OCI-LY3 (cell line): ENCODE measurements at regions not wholly inside any gene's neighbourhood (a gene's known extent, or its start where the extent isn't known, plus 50 kb on each side); places are given as distances from the start of the nearest gene placed in this dataset.

Experiments used
- H2AFZ ChIP-seq: fragments of 200-600, 300-600 bp; shearing (Covaris generic); 2 replicates; pipeline ENCODE4 v1.6.0; 2014; ENCODE audit warnings: antibody characterized with exemption, low read depth, low read length
- H3K27ac ChIP-seq: fragments of 200-600, 300-600 bp; sonication (generic); 2 replicates; pipeline ENCODE4 v1.5.1; 2014; ENCODE audit warnings: mild to moderate bottlenecking, low read length, moderate library complexity, mixed read lengths
- H3K27me3 ChIP-seq: fragments of 200-600, 300-600 bp; sonication (generic); 2 replicates; pipeline ENCODE4 v1.6.1; 2014; ENCODE audit warnings: low read depth, low read length, mixed read lengths
- H3K36me3 ChIP-seq: fragments of 200-600, 300-600 bp; sonication (generic); replicated peaks from 2 replicates; pipeline ENCODE3; 2014; ENCODE audit warnings: low read depth, low read length, mixed read lengths
- H3K4me1 ChIP-seq: fragments of 300-600, 200-600 bp; sonication (generic); 2 replicates; pipeline ENCODE4 v1.6.1; 2014; ENCODE audit warnings: low read length, mixed read lengths
- H3K4me2 ChIP-seq: fragments of 200-600, 300-600 bp; sonication (generic); 2 replicates; pipeline ENCODE4 v1.6.1; 2014; ENCODE audit warnings: low read length, mixed read lengths
- H3K4me3 ChIP-seq: fragments of 300-600, 200-600 bp; sonication (generic); 2 replicates; pipeline ENCODE4 v1.5.1; 2014; ENCODE audit warnings: antibody characterized with exemption, mild to moderate bottlenecking, low read length, moderate library complexity
- H3K79me2 ChIP-seq: fragments of 300-600, 200-600 bp; shearing (Covaris generic); 2 replicates; pipeline ENCODE4 v1.6.1; 2014; ENCODE audit warnings: mild to moderate bottlenecking, low read length, mixed read lengths
- H3K9ac ChIP-seq: fragments of 300-600, 200-600 bp; shearing (Covaris generic); 2 replicates; pipeline ENCODE4 v1.6.0; 2014; ENCODE audit warnings: mild to moderate bottlenecking, low read length, moderate library complexity
- H3K9me3 ChIP-seq: fragments of 200-600, 300-600 bp; shearing (Covaris generic); 2 replicates; pipeline ENCODE4 v1.6.1; 2014; ENCODE audit warnings: low read length, mixed read lengths; ENCODE audit not compliant: insufficient read depth
- H4K20me1 ChIP-seq: fragments of 200-600, 300-600 bp; sonication (generic); 2 replicates; pipeline ENCODE4 v1.6.1; 2016; ENCODE audit warnings: low read length, mixed read lengths; ENCODE audit not compliant: insufficient read depth
- EZH2phosphoT487 ChIP-seq: fragments of 200-600 bp; shearing (Covaris generic); IDR thresholded peaks from 2 replicates; pipeline ENCODE4 v1.6.1; 2018; ENCODE audit warnings: antibody characterized with exemption, mixed run types, low read depth
- TF ChIP-seq, protein P1 (sequence below): fragments of 200-600, 300-600 bp; sonication (generic); IDR thresholded peaks from 2 replicates; pipeline ENCODE4 v1.5.1; 2014; ENCODE audit warnings: antibody characterized with exemption, low read length, low read depth

DNA sequence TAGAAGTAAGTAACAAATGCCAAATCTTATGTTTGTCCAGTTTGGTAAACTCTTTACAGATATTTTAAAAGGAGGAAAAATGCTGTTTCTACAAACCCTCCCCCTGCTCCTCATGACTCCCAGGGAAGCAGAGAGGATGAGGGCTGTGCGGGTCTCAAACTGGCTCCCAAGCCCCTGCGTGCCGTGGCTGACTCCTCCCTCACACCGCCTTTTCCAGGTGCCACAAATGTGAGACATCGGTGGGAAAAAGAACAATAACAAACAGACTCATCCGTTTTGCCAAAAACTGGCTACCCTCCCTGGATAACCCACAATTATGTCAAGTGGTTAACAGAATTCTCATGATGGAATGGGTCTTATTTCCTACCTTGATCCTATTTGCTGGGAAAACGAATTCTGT is 594.6 kb downstream of the PTPRU start:
- Histone ChIP-seq H3K36me3 (no peaks in the 10 kb centered on the region), H3K9me3 (no peaks in the 10 kb centered on the region), H4K20me1 (no peaks in the 10 kb centered on the region), H3K79me2 (no peaks in the 10 kb centered on the region), H3K27ac (no peak overlapping the region), H3K4me3 (no peak overlapping the region), H3K9ac (no peak overlapping the region), H3K27me3 (no peaks in the 10 kb centered on the region), H2AFZ (no peak overlapping the region), H3K4me1 (no peaks in the 10 kb centered on the region), H3K4me2 (no peak overlapping the region)
- TF ChIP-seq EZH2phosphoT487 = no peak
- TF ChIP-seq, protein P1, sequence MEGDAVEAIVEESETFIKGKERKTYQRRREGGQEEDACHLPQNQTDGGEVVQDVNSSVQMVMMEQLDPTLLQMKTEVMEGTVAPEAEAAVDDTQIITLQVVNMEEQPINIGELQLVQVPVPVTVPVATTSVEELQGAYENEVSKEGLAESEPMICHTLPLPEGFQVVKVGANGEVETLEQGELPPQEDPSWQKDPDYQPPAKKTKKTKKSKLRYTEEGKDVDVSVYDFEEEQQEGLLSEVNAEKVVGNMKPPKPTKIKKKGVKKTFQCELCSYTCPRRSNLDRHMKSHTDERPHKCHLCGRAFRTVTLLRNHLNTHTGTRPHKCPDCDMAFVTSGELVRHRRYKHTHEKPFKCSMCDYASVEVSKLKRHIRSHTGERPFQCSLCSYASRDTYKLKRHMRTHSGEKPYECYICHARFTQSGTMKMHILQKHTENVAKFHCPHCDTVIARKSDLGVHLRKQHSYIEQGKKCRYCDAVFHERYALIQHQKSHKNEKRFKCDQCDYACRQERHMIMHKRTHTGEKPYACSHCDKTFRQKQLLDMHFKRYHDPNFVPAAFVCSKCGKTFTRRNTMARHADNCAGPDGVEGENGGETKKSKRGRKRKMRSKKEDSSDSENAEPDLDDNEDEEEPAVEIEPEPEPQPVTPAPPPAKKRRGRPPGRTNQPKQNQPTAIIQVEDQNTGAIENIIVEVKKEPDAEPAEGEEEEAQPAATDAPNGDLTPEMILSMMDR = no peak

- no peak overlapping the region for H3K4me3 ChIP-seq
- H3K9ac ChIP-seq = no peak overlapping the region
- no peak overlapping the region for H2AFZ ChIP-seq
- H3K4me2 ChIP-seq = no peak overlapping the region
- no peaks in the 10 kb centered on the region for H3K9me3 ChIP-seq
- H3K27me3 ChIP-seq = no peaks in the 10 kb centered on the region
- no peaks in the 10 kb centered on the region for H3K79me2 ChIP-seq
- no peaks in the 10 kb centered on the region for H3K36me3 ChIP-seq
- no peaks in the 10 kb centered on the region for H4K20me1 ChIP-seq
- no peaks in the 10 kb centered on the region for H3K4me1 ChIP-seq
- no peak overlapping the region for H3K27ac ChIP-seq
- TF ChIP-seq EZH2phosphoT487 = no peak
- TF ChIP-seq, protein P1 = no peak
These were observed 594.1 kb downstream of the PTPRU start for GRCh38 chr1:29830383-29830782.

GRCh38 chr1:29829448-29830344 is 593.4 kb downstream of the PTPRU start:
- Histone ChIP-seq H3K9ac (no peak overlapping the region), H2AFZ (no peak overlapping the region), H3K4me2 (no peak overlapping the region), H4K20me1 (no peaks in the 10 kb centered on the region), H3K79me2 (no peaks in the 10 kb centered on the region), H3K36me3 (no peaks in the 10 kb centered on the region), H3K27me3 (no peaks in the 10 kb centered on the region), H3K4me1 (no peaks in the 10 kb centered on the region), H3K4me3 (no peak overlapping the region), H3K27ac (no peak overlapping the region), H3K9me3 (no peaks in the 10 kb centered on the region)
- TF ChIP-seq, protein P1 = no peak
- no peak for TF ChIP-seq EZH2phosphoT487

DNA sequence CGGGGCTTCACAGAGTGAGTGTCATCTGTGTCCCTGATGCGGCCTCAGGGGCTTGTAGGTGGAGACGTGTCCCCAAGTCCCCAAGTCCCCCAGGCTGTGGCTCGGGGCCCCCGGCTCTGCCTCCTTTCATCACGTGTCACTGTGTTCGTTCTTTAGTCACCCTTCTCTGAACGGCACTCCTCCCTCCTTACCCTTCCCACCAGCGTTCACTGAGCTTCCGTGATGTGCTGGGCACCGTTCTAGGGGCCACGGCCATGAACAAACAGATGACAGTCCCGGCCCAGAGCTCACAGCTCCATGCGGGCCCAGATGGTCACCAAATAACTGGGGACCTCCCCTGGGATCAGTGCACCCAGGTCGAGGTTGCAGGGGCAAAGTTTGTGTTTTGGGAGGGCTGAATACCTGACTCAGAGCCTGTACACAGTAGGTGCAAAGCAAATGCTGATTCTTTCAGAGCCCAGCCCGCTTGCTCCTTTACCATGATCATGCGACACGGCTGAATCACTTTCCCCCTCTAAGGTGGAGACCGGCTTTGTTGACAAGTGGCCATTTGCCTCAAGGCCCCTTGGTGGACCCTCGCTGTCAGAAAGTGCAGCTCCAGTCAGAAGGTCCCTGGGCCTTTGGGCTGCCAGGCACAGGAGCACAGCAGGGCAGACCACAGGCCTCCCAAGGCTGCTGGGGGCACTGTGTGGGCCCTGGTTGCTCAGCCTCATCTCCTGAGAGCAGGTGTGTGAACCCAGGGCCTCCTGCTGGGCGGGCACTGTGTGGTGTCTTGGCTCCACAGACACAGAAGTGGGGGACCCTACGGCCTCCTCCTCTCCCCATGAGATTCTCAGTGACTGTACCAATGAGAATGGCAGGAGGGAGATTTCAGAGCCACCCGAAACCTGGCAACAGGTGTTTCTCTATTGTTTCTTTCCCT is 592.5 kb downstream of the PTPRU start:
- H3K4me3 ChIP-seq = no peak overlapping the region
- H2AFZ ChIP-seq = no peak overlapping the region
- no peaks in the 10 kb centered on the region for H3K4me1 ChIP-seq
- no peaks in the 10 kb centered on the region for H3K79me2 ChIP-seq
- no peaks in the 10 kb centered on the region for H3K27me3 ChIP-seq
- H3K4me2 ChIP-seq = no peak overlapping the region
- no peaks in the 10 kb centered on the region for H3K36me3 ChIP-seq
- H3K9ac ChIP-seq = no peak overlapping the region
- no peaks in the 10 kb centered on the region for H3K9me3 ChIP-seq
- no peak for TF ChIP-seq EZH2phosphoT487
- TF ChIP-seq, protein P1 = no peak
- H3K27ac ChIP-seq = no peak overlapping the region
- no peaks in the 10 kb centered on the region for H4K20me1 ChIP-seq
